H1 (cell line): ENCODE measurements at regions not wholly inside any gene's neighbourhood (a gene's known extent, or its start where the extent isn't known, plus 50 kb on each side); places are given as distances from the start of the nearest gene placed in this dataset.

Experiments
- CEBPB ChIP-seq: IDR thresholded peaks from 2 replicates; pipeline ENCODE4 v1.6.1; 2012; ENCODE audit warnings: low read depth, low read length
- FOSL1 ChIP-seq: IDR thresholded peaks from 2 replicates; pipeline ENCODE4 v1.6.1; 2011; ENCODE audit warnings: mild to moderate bottlenecking, low read depth, low read length, moderate library complexity; ENCODE audit not compliant: insufficient read depth
- RNF2 ChIP-seq: fragments of 200-900, 300-1000 bp; sonication (generic); IDR thresholded peaks from 2 replicates; pipeline ENCODE4 v1.7.1; 2016; ENCODE audit warnings: borderline replicate concordance, low read depth, mild to moderate bottlenecking, antibody characterized with exemption, low read length; ENCODE audit not compliant: poor library complexity, severe bottlenecking; ENCODE audit errors: missing control alignments
- TBP ChIP-seq: IDR thresholded peaks from 2 replicates; pipeline ENCODE4 v1.6.1; 2011; ENCODE audit warnings: low read depth, low read length, improper control_type of control experiment

- TF ChIP-seq RNF2 (no peak), TBP (no peak), CEBPB (no peak), FOSL1 (no peak)
These were observed 339.8 kb downstream of the AGTPBP1 start (continued) for GRCh38 chr9:85401998-85402397.
